SK-N-SH (cell line): ENCODE measurements at regions not wholly inside any gene's neighbourhood (a gene's known extent, or its start where the extent isn't known, plus 50 kb on each side); places are given as distances from the start of the nearest gene placed in this dataset.

Experiments used
- CTCF ChIA-PET: fragments of 300-600, 350-600 bp; formaldehyde crosslinking; extraction: SDS; loops from one replicate; lab custom pipeline; 2021; lab: Yijun Ruan, JAX
- POLR2A ChIA-PET: fragments of 350-600 bp; sonication (Branson Sonifier 250); formaldehyde crosslinking; extraction: SDS; loops from one replicate; lab custom pipeline; 2020; ENCODE audit warnings: antibody characterized with exemption, inconsistent platforms; lab: Yijun Ruan, JAX
- DNase-seq: peaks from one replicate; pipeline ENCODE4 v3.0.0; 2012
- H2AFZ ChIP-seq: fragments of 200-600 bp; sonication (generic); 2 replicates; pipeline ENCODE4 v1.8.1; 2016; ENCODE audit warnings: antibody characterized with exemption, mild to moderate bottlenecking, low read depth
- H3F3A ChIP-seq: fragments of 200-600 bp; sonication (generic); replicated peaks from 2 replicates; pipeline ENCODE3; 2016; ENCODE audit warnings: antibody characterized with exemption, mild to moderate bottlenecking; ENCODE audit not compliant: insufficient read depth
- H3K27ac ChIP-seq, 2 experiments: fragments of 200-500 bp in 1 of 2; fragments of 200-600 bp in 1 of 2; sonication (Bioruptor generic) in 1 of 2; sonication (generic), shearing (Covaris generic) in 1 of 2; 2 replicates each; pipeline versions ENCODE4 v1.5.1 to v1.6.1; 2014 to 2016; ENCODE audit warnings: low read depth in 2 of 2, inconsistent platforms in 1 of 2, low read length in 1 of 2, mild to moderate bottlenecking in 1 of 2, mixed read lengths in 1 of 2
- H3K27me3 ChIP-seq: fragments of 200-600 bp; sonication (generic), shearing (Covaris generic); 2 replicates; pipeline ENCODE4 v1.6.1; 2016; ENCODE audit warnings: mixed run types; ENCODE audit not compliant: insufficient read depth
- H3K36me3 ChIP-seq, 2 experiments: fragments of 200-500 bp in 1 of 2; fragments of 200-600 bp in 1 of 2; sonication (Bioruptor generic) in 1 of 2; sonication (generic) in 1 of 2; replicated peaks in 1 of 2; 2 replicates each; pipeline versions ENCODE3 to v1.5.1; 2014 to 2016; ENCODE audit warnings: low read length in 1 of 2, mild to moderate bottlenecking in 1 of 2; ENCODE audit not compliant: insufficient read depth in 2 of 2, control insufficient read depth in 1 of 2
- H3K4me1 ChIP-seq, 2 experiments: fragments of 200-500 bp in 1 of 2; fragments of 200-600 bp in 1 of 2; sonication (Bioruptor generic) in 1 of 2; sonication (generic), shearing (Covaris generic) in 1 of 2; 2 replicates each; pipeline versions ENCODE4 v1.5.1 to v1.6.1; 2014 to 2016; ENCODE audit warnings: low read depth in 1 of 2, low read length in 1 of 2, mixed run types in 1 of 2; ENCODE audit not compliant: insufficient read depth in 2 of 2, control insufficient read depth in 1 of 2
- H3K4me2 ChIP-seq: fragments of 200-600 bp; sonication (generic), shearing (Covaris generic); 2 replicates; pipeline ENCODE4 v1.6.1; 2017; ENCODE audit warnings: mixed run types
- H3K4me3 ChIP-seq, 2 experiments: fragments of 200-500 bp in 1 of 2; fragments of 200-600 bp in 1 of 2; sonication (Bioruptor generic) in 1 of 2; sonication (generic), shearing (Covaris generic) in 1 of 2; 2 replicates each; pipeline versions ENCODE4 v1.5.1 to v1.8.1; 2014 to 2016; ENCODE audit warnings: low read depth in 2 of 2, inconsistent platforms in 1 of 2, low read length in 1 of 2, mild to moderate bottlenecking in 1 of 2, mixed read lengths in 1 of 2, moderate library complexity in 1 of 2
- H3K79me2 ChIP-seq: fragments of 200-600 bp; sonication (generic); 2 replicates; pipeline ENCODE4 v1.8.1; 2017; ENCODE audit warnings: mild to moderate bottlenecking; ENCODE audit not compliant: insufficient read depth
- H3K9ac ChIP-seq: fragments of 200-600 bp; sonication (generic); 2 replicates; pipeline ENCODE4 v1.6.1; 2017; ENCODE audit warnings: mixed run types
- H3K9me2 ChIP-seq: fragments of 200-600 bp; sonication (generic); 2 replicates; pipeline ENCODE4 v1.6.1; 2017; ENCODE audit warnings: mixed run types
- H3K9me3 ChIP-seq: fragments of 200-600 bp; sonication (generic); 2 replicates; pipeline ENCODE4 v1.6.1; 2017; ENCODE audit warnings: mixed run types, mild to moderate bottlenecking, moderate library complexity
- H4K20me1 ChIP-seq: fragments of 200-600 bp; sonication (generic); 2 replicates; pipeline ENCODE4 v1.6.1; 2017; ENCODE audit warnings: mild to moderate bottlenecking, mixed run types; ENCODE audit not compliant: insufficient read depth
- CTCF ChIP-seq: fragments of 200-600 bp; sonication (generic); IDR thresholded peaks from 2 replicates; pipeline ENCODE4 v1.6.1; 2017; ENCODE audit warnings: antibody characterized with exemption, mild to moderate bottlenecking, moderate library complexity
- EP300 ChIP-seq, 2 experiments: IDR thresholded peaks; 2 replicates each; pipeline versions ENCODE4 v1.4.0 to v1.6.1; 2012; ENCODE audit warnings: borderline replicate concordance in 1 of 2, low read depth in 1 of 2, low read length in 1 of 2
- FOXJ3 ChIP-seq: sonication (generic); formaldehyde crosslinking; IDR thresholded peaks from 2 replicates; pipeline ENCODE4 v1.5.1; 2020; ENCODE audit warnings: mild to moderate bottlenecking, missing genetic modification reagents
- GABPA ChIP-seq: IDR thresholded peaks from 2 replicates; pipeline ENCODE4 v1.4.0; 2012; ENCODE audit warnings: low read depth, mild to moderate bottlenecking
- JUND ChIP-seq: IDR thresholded peaks from 2 replicates; pipeline ENCODE4 v1.4.0; 2012
- MEF2A ChIP-seq: IDR thresholded peaks from 2 replicates; pipeline ENCODE4 v1.4.0; 2012; ENCODE audit warnings: low read depth, borderline replicate concordance
- NFIC ChIP-seq: IDR thresholded peaks from 2 replicates; pipeline ENCODE4 v1.4.0; 2012; ENCODE audit warnings: borderline replicate concordance
- POLR2AphosphoS5 ChIP-seq: IDR thresholded peaks from 2 replicates; pipeline ENCODE4 v1.6.1; 2012; ENCODE audit warnings: low read depth, low read length
- RFX5 ChIP-seq: IDR thresholded peaks from 2 replicates; pipeline ENCODE4 v1.6.1; 2012; ENCODE audit warnings: mild to moderate bottlenecking, improper control_type of control experiment, low read length
- SIN3A ChIP-seq: IDR thresholded peaks from 2 replicates; pipeline ENCODE4 v1.6.1; 2012; ENCODE audit warnings: low read depth, mild to moderate bottlenecking, low read length, moderate library complexity, borderline replicate concordance
- TAF1 ChIP-seq: IDR thresholded peaks from 2 replicates; pipeline ENCODE4 v1.6.1; 2012; ENCODE audit warnings: low read depth, mild to moderate bottlenecking, low read length, moderate library complexity, borderline replicate concordance
- ZBTB33 ChIP-seq: IDR thresholded peaks from 2 replicates; pipeline ENCODE4 v1.4.0; 2012; ENCODE audit warnings: low read depth, borderline replicate concordance
- WGBS: methylation state at CpG from one replicate; pipeline ENCODE4 v1.1.6; 2017; ENCODE audit warnings: low lambda C conversion rate; 5-methylcytosine and 5-hydroxymethylcytosine counted together

- Histone ChIP-seq H3K27ac (no peak overlapping the region), H2AFZ (no peak overlapping the region), H3K9ac (no peak overlapping the region), H3K79me2 (no peaks in the 10 kb centered on the region), H3F3A (no peaks in the 10 kb centered on the region), H3K9me2 (no peaks in the 10 kb centered on the region), H4K20me1 (no peaks in the 10 kb centered on the region), H3K36me3 (no peaks in the 10 kb centered on the region), H3K4me1 (peaks cover 10 to 20% of the 10 kb centered on the region in 2 experiments; a peak in 3 of 4 replicates), H3K4me3 (no peak overlapping the region), H3K9me3 (no peaks in the 10 kb centered on the region; the same call in 1 of the 2 replicates), H3K4me2 (no peak overlapping the region), H3K27me3 (no peaks in the 10 kb centered on the region)
- ChIA-PET CTCF (interaction anchor here (0.6 to 1.9 kb wide), 9 partner anchors 11 to 337 kb away, joined by 3 to 10 read pairs (median 3); no protein-coding TSS in a partner anchor), POLR2A (no interaction called here)
- WGBS: 89% methylated on average over 9 of the region's 9 CpGs
- TF ChIP-seq CTCF (no peak), ZBTB33 (no peak), RFX5 (no peak), SIN3A (no peak), NFIC (no peak), FOXJ3 (CRISPR knock-in tag) (no peak), MEF2A (no peak), JUND (no peak), GABPA (no peak), POLR2AphosphoS5 (no peak), TAF1 (no peak), EP300 (IDR thresholded peaks at IDR 0.05; ENCODE audit: borderline replicate concordance in 1 of 2, low read depth in 1 of 2, low read length in 1 of 2) (no peak)
- no peak for DNase-seq
Observed at GRCh38 chr3:150216866-150217600, 191.1 kb upstream of the TSC22D2 start.
